Panc1 (cell line): ENCODE measurements at regions not wholly inside any gene's neighbourhood (a gene's known extent, or its start where the extent isn't known, plus 50 kb on each side); places are given as distances from the start of the nearest gene placed in this dataset.
A peak's percentile ranks its signal among the peaks of the same experiment; 100 is the strongest.

Experiments used
- ATAC-seq: fragments of 200-7000 bp; cut with Tn5 transposase; 2 replicates; pipeline ENCODE4 v1.9.1; 2020; ENCODE audit warnings: mild to moderate bottlenecking, moderate library complexity
- BruUV-seq: library from RNA; stranded (reverse); fragments of 400-500 nt; replicated peaks from 2 replicates; lab custom pipeline; 2021; lab: Mats Ljungman, UMichigan
- CTCF ChIA-PET: fragments of 300-600 bp; sonication (Branson Sonifier 250); formaldehyde crosslinking; loops from one replicate; lab custom pipeline; 2022; ENCODE audit warnings: antibody characterized with exemption; lab: Charles Lee
- POLR2A ChIA-PET: fragments of 300-600 bp; sonication (Branson Sonifier 250); formaldehyde crosslinking; loops from one replicate; lab custom pipeline; 2022; ENCODE audit warnings: antibody characterized with exemption; lab: Charles Lee
- DNase-seq: peaks from one replicate; pipeline ENCODE4 v3.0.0-alpha.2; 2010; ENCODE audit warnings: low read depth, low spot score
- H3K27ac ChIP-seq: 2 replicates; pipeline ENCODE4 v1.5.1; 2011; ENCODE audit warnings: mild to moderate bottlenecking, low read length, inconsistent platforms
- H3K27me3 ChIP-seq: fragments of 200-500 bp; sonication (Bioruptor generic); 2 replicates; pipeline ENCODE4 v1.6.0; 2014; ENCODE audit warnings: low read length, inconsistent platforms; ENCODE audit not compliant: control insufficient read depth, insufficient read depth
- H3K36me3 ChIP-seq: fragments of 200-500 bp; sonication (Bioruptor generic); 2 replicates; pipeline ENCODE4 v1.5.1; 2014; ENCODE audit warnings: inconsistent platforms, mild to moderate bottlenecking, low read length, moderate library complexity; ENCODE audit not compliant: control insufficient read depth, insufficient read depth
- H3K4me1 ChIP-seq: 2 replicates; pipeline ENCODE4 v1.5.1; 2011; ENCODE audit warnings: inconsistent platforms, mild to moderate bottlenecking, low read length, moderate library complexity; ENCODE audit not compliant: control insufficient read depth, insufficient read depth
- H3K4me3 ChIP-seq, 2 experiments: 2 replicates each; pipeline ENCODE4 v1.5.1; 2011 to 2012; ENCODE audit warnings: low read depth in 2 of 2, low read length in 2 of 2, mild to moderate bottlenecking in 2 of 2, inconsistent platforms in 1 of 2, moderate library complexity in 1 of 2
- H3K9me3 ChIP-seq: fragments of 200-500 bp; sonication (Bioruptor generic); 2 replicates; pipeline ENCODE4 v1.5.1; 2014; ENCODE audit warnings: low read depth, mild to moderate bottlenecking, inconsistent platforms, low read length, moderate library complexity; ENCODE audit not compliant: control insufficient read depth, insufficient read depth
- POLR2AphosphoS5 ChIP-seq: IDR thresholded peaks from 2 replicates; pipeline ENCODE4 v1.6.1; 2012; ENCODE audit warnings: mild to moderate bottlenecking, low read depth, low read length, moderate library complexity
- REST ChIP-seq, 2 experiments: IDR thresholded peaks; 2 replicates each; pipeline ENCODE4 v1.6.1; 2011 to 2012; ENCODE audit warnings: low read depth in 2 of 2, control low read depth in 1 of 2, low read length in 1 of 2, mild to moderate bottlenecking in 1 of 2, moderate library complexity in 1 of 2; ENCODE audit not compliant: insufficient read depth in 1 of 2
- SIN3A ChIP-seq: IDR thresholded peaks from 2 replicates; pipeline ENCODE4 v1.6.1; 2012; ENCODE audit warnings: low read depth, mild to moderate bottlenecking, low read length, moderate library complexity, borderline replicate concordance; ENCODE audit not compliant: insufficient read depth
- TCF7L2 ChIP-seq: IDR thresholded peaks from 2 replicates; pipeline ENCODE4 v1.6.1; 2011; ENCODE audit warnings: mild to moderate bottlenecking, low read depth, low read length, inconsistent platforms
- in situ Hi-C: cut with HindIII; loops from 2 replicates; pipeline ENCODE4 v1.10.0; 2016; ENCODE audit warnings: low sequenced_read_pairs, low pct_unique_long_range_greater_than_20kb
- intact Hi-C: fragments of 100-400 bp; cut with micrococcal nuclease; formaldehyde crosslinking; loops from one replicate; pipeline ENCODE4 v1.10.0; 2022; ENCODE audit not compliant: unreplicated experiment
- TF ChIP-seq, protein P1 (sequence below): fragments of 450-650 bp; IDR thresholded peaks from 2 replicates; pipeline ENCODE4 v1.5.1; 2017; ENCODE audit warnings: mild to moderate bottlenecking

DNA sequence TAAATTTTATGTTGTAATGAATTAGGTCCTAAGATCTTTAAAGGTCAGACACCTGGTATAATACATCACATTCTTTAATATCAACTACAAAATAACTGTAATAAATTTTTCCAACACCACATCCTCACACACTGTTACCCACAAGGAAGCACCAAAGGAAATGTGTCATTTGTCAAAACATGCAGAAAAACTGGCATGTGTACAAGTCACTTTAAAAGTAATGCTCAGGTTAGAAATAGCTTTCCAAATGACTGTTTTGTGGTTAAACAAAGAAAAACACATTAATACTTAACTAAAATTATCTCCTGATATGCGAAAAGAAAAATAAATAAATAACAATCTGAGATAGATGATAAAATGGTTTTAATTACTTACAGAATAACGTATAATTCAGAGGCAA, 74.7 kb downstream of the MZT1 start:
- ChIA-PET POLR2A (no interaction called here), CTCF (no interaction called here)
- Histone ChIP-seq H3K27me3 (no peaks in the 10 kb centered on the region), H3K9me3 (no peaks in the 10 kb centered on the region), H3K36me3 (no peaks in the 10 kb centered on the region), H3K4me1 (no peaks in the 10 kb centered on the region), H3K4me3 (no peak overlapping the region), H3K27ac (no peak overlapping the region)
- no peak for TF ChIP-seq SIN3A
- no peak for TF ChIP-seq REST (IDR thresholded peaks at IDR 0.05; ENCODE audit: insufficient read depth in 1 of 2, low read depth in 2 of 2, low read length in 1 of 2)
- TF ChIP-seq, protein P1, sequence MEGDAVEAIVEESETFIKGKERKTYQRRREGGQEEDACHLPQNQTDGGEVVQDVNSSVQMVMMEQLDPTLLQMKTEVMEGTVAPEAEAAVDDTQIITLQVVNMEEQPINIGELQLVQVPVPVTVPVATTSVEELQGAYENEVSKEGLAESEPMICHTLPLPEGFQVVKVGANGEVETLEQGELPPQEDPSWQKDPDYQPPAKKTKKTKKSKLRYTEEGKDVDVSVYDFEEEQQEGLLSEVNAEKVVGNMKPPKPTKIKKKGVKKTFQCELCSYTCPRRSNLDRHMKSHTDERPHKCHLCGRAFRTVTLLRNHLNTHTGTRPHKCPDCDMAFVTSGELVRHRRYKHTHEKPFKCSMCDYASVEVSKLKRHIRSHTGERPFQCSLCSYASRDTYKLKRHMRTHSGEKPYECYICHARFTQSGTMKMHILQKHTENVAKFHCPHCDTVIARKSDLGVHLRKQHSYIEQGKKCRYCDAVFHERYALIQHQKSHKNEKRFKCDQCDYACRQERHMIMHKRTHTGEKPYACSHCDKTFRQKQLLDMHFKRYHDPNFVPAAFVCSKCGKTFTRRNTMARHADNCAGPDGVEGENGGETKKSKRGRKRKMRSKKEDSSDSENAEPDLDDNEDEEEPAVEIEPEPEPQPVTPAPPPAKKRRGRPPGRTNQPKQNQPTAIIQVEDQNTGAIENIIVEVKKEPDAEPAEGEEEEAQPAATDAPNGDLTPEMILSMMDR = no peak
- no peak for TF ChIP-seq TCF7L2
- no peak for TF ChIP-seq POLR2AphosphoS5
- ATAC-seq (no peak), DNase-seq (no peak)
- no TSS peak for BruUV-seq
- intact Hi-C loops (no loop called here), in situ Hi-C loops (no loop called here)

GRCh38 chr13:72651144-72651543, 76.3 kb downstream of the MZT1 start:
- no TSS peak for BruUV-seq
- ChIA-PET POLR2A (no interaction called here), CTCF (no interaction called here)
- in situ Hi-C loops = no loop called here
- Histone ChIP-seq H3K9me3 (no peaks in the 10 kb centered on the region), H3K4me3 (no peak overlapping the region), H3K27me3 (no peaks in the 10 kb centered on the region), H3K36me3 (no peaks in the 10 kb centered on the region), H3K4me1 (no peaks in the 10 kb centered on the region), H3K27ac (no peak overlapping the region)
- intact Hi-C loops = no loop called here
- DNase-seq = no peak
- no peak for ATAC-seq
- no peak for TF ChIP-seq REST (IDR thresholded peaks at IDR 0.05; ENCODE audit: insufficient read depth in 1 of 2, low read depth in 2 of 2, low read length in 1 of 2)
- TF ChIP-seq, protein P1 = peak; percentile 25; the same call in 1 of the 2 replicates
